ENCODE measurements at regions not wholly inside any gene's neighbourhood (a gene's known extent, or its start where the extent isn't known, plus 50 kb on each side); places are given as distances from the start of the nearest gene placed in this dataset.

GRCh38 chr5:105807290-105807689 is 1863.4 kb downstream of the EFNA5 start:
- H4K8ac ChIP-seq (replicated peaks; ENCODE audit: insufficient read length, low read depth, low read length), result no peak overlapping the region
- H2BK20ac ChIP-seq (ENCODE audit: low read depth, low read length, poor library complexity, severe bottlenecking), result no peak overlapping the region
- H3K23me2 ChIP-seq (ENCODE audit: insufficient read length, low read depth, low read length, poor library complexity, severe bottlenecking), result no peaks in the 10 kb centered on the region
- no peak overlapping the region for H2BK12ac ChIP-seq (ENCODE audit: insufficient read length, low read depth, low read length)
- no peak overlapping the region for H2BK120ac ChIP-seq (ENCODE audit: low read depth, low read length, poor library complexity, severe bottlenecking)
- H3T11ph ChIP-seq (ENCODE audit: low read length), result no peak overlapping the region
- no peak overlapping the region for H3K23ac ChIP-seq (ENCODE audit: insufficient read length, low read depth, low read length)
- H3K14ac ChIP-seq (ENCODE audit: insufficient read depth, low read length), result no peak overlapping the region
- no peak overlapping the region for H3K9ac ChIP-seq (ENCODE audit: extremely low read depth, insufficient read length, low read length)
- H3K18ac ChIP-seq (ENCODE audit: insufficient read length, low read depth, low read length), result no peak overlapping the region
- peaks cover 18 to 19% of the 10 kb centered on the region in 2 experiments for H3K9me3 Mint-ChIP-seq
- peaks cover 4% of the 10 kb centered on the region for H3K9me3 ChIP-seq (ENCODE audit: control insufficient read depth, low read depth, low read length)
- TF ChIP-seq CTCF (conservative IDR thresholded peaks at IDR 0.05), result no peak
- H3K27ac ChIP-seq (ENCODE audit: insufficient read length, low read depth, low read length), result no peak overlapping the region
- H3K4me2 ChIP-seq (ENCODE audit: insufficient read depth, insufficient read length, low read length), result no peak overlapping the region
- H2AFZ ChIP-seq (ENCODE audit: low read length), result no peak overlapping the region
- H3K4me3 Mint-ChIP-seq, result no peak overlapping the region
- no CpG with 5 or more reads among the region's 1 CpG for WGBS (ENCODE audit: extremely low coverage, insufficient read length, low lambda C conversion rate)
- H4K91ac ChIP-seq (ENCODE audit: insufficient read length, low read depth, low read length), result no peak overlapping the region
- no peaks in the 10 kb centered on the region for H3K27me3 Mint-ChIP-seq (ENCODE audit: low read depth)
- no peaks in the 10 kb centered on the region for H3K79me2 ChIP-seq (ENCODE audit: insufficient read depth, low read length)
- H3K79me1 ChIP-seq (ENCODE audit: insufficient read depth, low read depth, low read length, poor library complexity, severe bottlenecking), result no peaks in the 10 kb centered on the region
- no peak overlapping the region for H2AK5ac ChIP-seq (ENCODE audit: insufficient read length, low read length)
- H3K56ac ChIP-seq (ENCODE audit: insufficient read length, low read depth, low read length), result no peak overlapping the region
- peaks cover 7 to 10% of the 10 kb centered on the region in 2 experiments for H3K4me1 Mint-ChIP-seq
- H3K4me1 ChIP-seq (ENCODE audit: insufficient read depth, low read length), result no peaks in the 10 kb centered on the region
- H3K4ac ChIP-seq (ENCODE audit: low read depth, low read length), result no peak overlapping the region
- no peak overlapping the region for H2BK15ac ChIP-seq (ENCODE audit: low read depth, low read length)
- H3K36me3 Mint-ChIP-seq (ENCODE audit: insufficient read depth in 1 of 3, low read depth in 3 of 3), result peaks cover 19 to 23% (median 19%) of the 10 kb centered on the region in 3 experiments
- no peak overlapping the region for H4K5ac ChIP-seq (ENCODE audit: insufficient read length, low read depth, low read length)
- H3K27me3 ChIP-seq (ENCODE audit: insufficient read depth, low read length), result no peaks in the 10 kb centered on the region
- no peak overlapping the region for H3K27ac Mint-ChIP-seq
- no peak overlapping the region for H2BK5ac ChIP-seq (ENCODE audit: insufficient read length, low read length)
- no peak for DNase-seq
- no peaks in the 10 kb centered on the region for H4K20me1 ChIP-seq (ENCODE audit: control insufficient read depth, insufficient read depth, insufficient read length)
